ENCODE measurements at regions not wholly inside any gene's neighbourhood (a gene's known extent, or its start where the extent isn't known, plus 50 kb on each side); places are given as distances from the start of the nearest gene placed in this dataset.
"Not testable (repeated sequence)": the region's sequence is repeated elsewhere in the genome, so short reads cannot be mapped to it uniquely, and the experiment has no call there.

GRCh38 chr4:160485071-160485687, 1382.3 kb downstream of the RAPGEF2 start:
- DNase-seq (ENCODE audit: low spot score): no peak

GRCh38 chr4:160492181-160492580, 1389.3 kb downstream of the RAPGEF2 start:
- no peak for DNase-seq (ENCODE audit: low spot score)

GRCh38 chr4:160493206-160493605, 1390.3 kb downstream of the RAPGEF2 start:
- no peak for DNase-seq (ENCODE audit: low spot score)

- DNase-seq (ENCODE audit: low spot score): no peak
These were observed 1392.5 kb downstream of the RAPGEF2 start for GRCh38 chr4:160495356-160495755.

GRCh38 chr4:160498211-160498610, 1395.3 kb downstream of the RAPGEF2 start:
- DNase-seq (ENCODE audit: low spot score): no peak

- DNase-seq (ENCODE audit: low spot score): no peak
These were observed 1402.8 kb downstream of the RAPGEF2 start for GRCh38 chr4:160505724-160506123.

- DNase-seq (ENCODE audit: low spot score): no peak
These were observed 1408.0 kb downstream of the RAPGEF2 start for GRCh38 chr4:160510928-160511327.

- DNase-seq (ENCODE audit: low spot score): no peak
These were observed 1411.2 kb downstream of the RAPGEF2 start for GRCh38 chr4:160514126-160514525.

GRCh38 chr4:160523231-160523630, 1420.4 kb downstream of the RAPGEF2 start:
- no peak for DNase-seq (ENCODE audit: low spot score)

- DNase-seq (ENCODE audit: low spot score): no peak
These were observed 1434.8 kb downstream of the RAPGEF2 start for GRCh38 chr4:160537681-160538080.

- no peak for DNase-seq (ENCODE audit: low spot score)
These were observed 1443.3 kb downstream of the RAPGEF2 start for GRCh38 chr4:160546201-160546600.

- DNase-seq (ENCODE audit: low spot score): not testable (repeated sequence)
These were observed 1447.2 kb downstream of the RAPGEF2 start for GRCh38 chr4:160549951-160550519.

- DNase-seq (ENCODE audit: low spot score): no peak
These were observed 1459.8 kb downstream of the RAPGEF2 start for GRCh38 chr4:160562661-160563060.

GRCh38 chr4:160563552-160564282, 1460.8 kb downstream of the RAPGEF2 start:
- no peak for DNase-seq (ENCODE audit: low spot score)

- DNase-seq (ENCODE audit: low spot score): no peak
These were observed 1464.8 kb downstream of the RAPGEF2 start for GRCh38 chr4:160567634-160568033.

GRCh38 chr4:160570271-160570670, 1467.4 kb downstream of the RAPGEF2 start:
- no peak for DNase-seq (ENCODE audit: low spot score)

- not testable (repeated sequence) for DNase-seq (ENCODE audit: low spot score)
These were observed 1471.4 kb downstream of the RAPGEF2 start for GRCh38 chr4:160574272-160574671.

- DNase-seq (ENCODE audit: low spot score): no peak
These were observed 1477.7 kb downstream of the RAPGEF2 start for GRCh38 chr4:160580581-160580980.

GRCh38 chr4:160592258-160592657, 1489.4 kb downstream of the RAPGEF2 start:
- DNase-seq (ENCODE audit: low spot score): no peak

GRCh38 chr4:160595646-160596045, 1492.8 kb downstream of the RAPGEF2 start:
- DNase-seq (ENCODE audit: low spot score): no peak

- DNase-seq (ENCODE audit: low spot score): no peak
These were observed 1501.7 kb downstream of the RAPGEF2 start for GRCh38 chr4:160604541-160604940.

GRCh38 chr4:160611181-160611580, 1508.3 kb downstream of the RAPGEF2 start:
- DNase-seq (ENCODE audit: low spot score): no peak

GRCh38 chr4:160631044-160631443, 1528.2 kb downstream of the RAPGEF2 start:
- DNase-seq (ENCODE audit: low spot score): no peak

Measured in hepatic stellate cell (primary cell).